Hepatocyte (in vitro differentiated cells): ENCODE measurements at regions not wholly inside any gene's neighbourhood (a gene's known extent, or its start where the extent isn't known, plus 50 kb on each side); places are given as distances from the start of the nearest gene placed in this dataset.

Experiments
- DNase-seq: peaks from one replicate; pipeline ENCODE4 v3.0.0-alpha.2; 2016; ENCODE audit warnings: low spot score
- H2AFZ ChIP-seq: fragments of 200-600 bp; sonication (generic); 2 replicates; pipeline ENCODE4 v1.6.0; 2016; ENCODE audit warnings: antibody characterized with exemption, mild to moderate bottlenecking
- H3K27ac ChIP-seq: fragments of 200-600 bp; sonication (generic); 2 replicates; pipeline ENCODE4 v1.5.1; 2016; ENCODE audit warnings: mild to moderate bottlenecking
- H3K27me3 ChIP-seq: fragments of 200-600 bp; sonication (generic); 2 replicates; pipeline ENCODE4 v1.6.1; 2016
- H3K36me3 ChIP-seq: fragments of 200-600 bp; sonication (generic); replicated peaks from 2 replicates; pipeline ENCODE4 v1.5.1; 2016; ENCODE audit warnings: low read depth; ENCODE audit not compliant: insufficient read depth
- H3K4me1 ChIP-seq: fragments of 200-600 bp; sonication (generic); 2 replicates; pipeline ENCODE4 v1.5.1; 2016; ENCODE audit warnings: mild to moderate bottlenecking, moderate library complexity; ENCODE audit not compliant: insufficient read depth
- H3K4me2 ChIP-seq: fragments of 200-600 bp; sonication (generic); 2 replicates; pipeline ENCODE4 v1.6.0; 2016
- H3K4me3 ChIP-seq: fragments of 200-600 bp; sonication (generic); 2 replicates; pipeline ENCODE4 v1.5.1; 2016; ENCODE audit warnings: mild to moderate bottlenecking
- H3K79me2 ChIP-seq: fragments of 200-600 bp; sonication (generic); 2 replicates; pipeline ENCODE4 v1.6.0; 2017; ENCODE audit warnings: mild to moderate bottlenecking
- H3K9me2 ChIP-seq: fragments of 200-600 bp; sonication (generic); replicated peaks from 2 replicates; pipeline ENCODE4 v1.6.0; 2017; ENCODE audit warnings: mild to moderate bottlenecking; ENCODE audit not compliant: insufficient read depth
- H3K9me3 ChIP-seq: fragments of 200-600 bp; sonication (generic); 2 replicates; pipeline ENCODE4 v1.5.1; 2016; ENCODE audit warnings: low read depth, mild to moderate bottlenecking
- H4K20me1 ChIP-seq: fragments of 200-600 bp; sonication (generic); 2 replicates; pipeline ENCODE4 v1.6.0; 2016; ENCODE audit warnings: mild to moderate bottlenecking; ENCODE audit not compliant: insufficient read depth, poor library complexity, severe bottlenecking
- CTCF ChIP-seq: fragments of 200-600 bp; sonication (generic); IDR thresholded peaks from 2 replicates; pipeline ENCODE4 v1.5.1; 2016; ENCODE audit warnings: antibody characterized with exemption, mild to moderate bottlenecking; ENCODE audit not compliant: poor library complexity
- EZH2 ChIP-seq: fragments of 200-600 bp; sonication (generic); IDR thresholded peaks from 2 replicates; pipeline ENCODE4 v1.6.1; 2016; ENCODE audit warnings: antibody characterized with exemption, mild to moderate bottlenecking, borderline replicate concordance
- EZH2phosphoT487 ChIP-seq: fragments of 200-600 bp; sonication (generic); IDR thresholded peaks from one replicate; pipeline ENCODE4 v1.6.1; 2018; ENCODE audit warnings: antibody characterized with exemption, mild to moderate bottlenecking, low read depth, moderate library complexity; ENCODE audit not compliant: unreplicated experiment, severe bottlenecking
- WGBS: methylation state at CpG from one replicate; pipeline ENCODE4 v1.1.6; 2016; ENCODE audit warnings: low lambda C conversion rate; ENCODE audit errors: missing lambda C conversion rate; 5-methylcytosine and 5-hydroxymethylcytosine counted together

GRCh38 chr15:39159833-39160232 lies 421.0 kb upstream of the THBS1 start:
- no peak for TF ChIP-seq EZH2phosphoT487
- no peak for TF ChIP-seq EZH2
- TF ChIP-seq CTCF = no peak

GRCh38 chr15:39161096-39161495 lies 419.8 kb upstream of the THBS1 start:
- H3K27me3 ChIP-seq = no peaks in the 10 kb centered on the region
- H3K9me2 ChIP-seq = no peaks in the 10 kb centered on the region
- no peaks in the 10 kb centered on the region for H3K79me2 ChIP-seq
- H3K27ac ChIP-seq = no peak overlapping the region
- no peak overlapping the region for H3K4me2 ChIP-seq
- DNase-seq = no peak
- TF ChIP-seq CTCF = no peak
- no peak for TF ChIP-seq EZH2phosphoT487
- TF ChIP-seq EZH2 = no peak
- H3K9me3 ChIP-seq = no peaks in the 10 kb centered on the region
- H3K36me3 ChIP-seq = no peaks in the 10 kb centered on the region
- H3K4me1 ChIP-seq = no peaks in the 10 kb centered on the region
- H4K20me1 ChIP-seq = no peaks in the 10 kb centered on the region
- 93% methylated on average over 1 of the region's 1 CpG for WGBS
- no peak overlapping the region for H2AFZ ChIP-seq
- H3K4me3 ChIP-seq = no peak overlapping the region

More at GRCh38 chr15:39159833-39160232, 421.0 kb upstream of the THBS1 start:
- Histone ChIP-seq H3K27me3 (no peaks in the 10 kb centered on the region), H3K4me2 (no peak overlapping the region), H2AFZ (no peak overlapping the region), H3K27ac (no peak overlapping the region), H3K4me3 (no peak overlapping the region), H3K36me3 (no peaks in the 10 kb centered on the region), H4K20me1 (no peaks in the 10 kb centered on the region), H3K9me2 (no peaks in the 10 kb centered on the region), H3K79me2 (no peaks in the 10 kb centered on the region), H3K4me1 (no peaks in the 10 kb centered on the region), H3K9me3 (no peaks in the 10 kb centered on the region)
- no peak for DNase-seq

- 83% methylated on average over 2 of the region's 2 CpGs for WGBS
- H3K36me3 ChIP-seq = no peaks in the 10 kb centered on the region
- TF ChIP-seq CTCF (no peak), EZH2phosphoT487 (no peak), EZH2 (no peak)
- H3K4me1 ChIP-seq = no peaks in the 10 kb centered on the region
- H3K27ac ChIP-seq = no peak overlapping the region
- H3K79me2 ChIP-seq = no peaks in the 10 kb centered on the region
- H4K20me1 ChIP-seq = no peaks in the 10 kb centered on the region
- no peaks in the 10 kb centered on the region for H3K9me2 ChIP-seq
- H3K4me3 ChIP-seq = no peak overlapping the region
- DNase-seq = no peak
- H3K27me3 ChIP-seq = no peaks in the 10 kb centered on the region
- no peak overlapping the region for H2AFZ ChIP-seq
- no peak overlapping the region for H3K4me2 ChIP-seq
- H3K9me3 ChIP-seq = no peaks in the 10 kb centered on the region
Measured at GRCh38 chr15:39165020-39165706, 415.7 kb upstream of the THBS1 start.
